Upper lobe of right lung (tissue), 1 donor: ENCODE measurements at regions not wholly inside any gene's neighbourhood (a gene's known extent, or its start where the extent isn't known, plus 50 kb on each side); places are given as distances from the start of the nearest gene placed in this dataset.

Experiments used
- ATAC-seq: fragments of 200-7000 bp; cut with Tn5 transposase; one replicate; pipeline ENCODE4 v1.9.1; 2020; ENCODE audit warnings: mild to moderate bottlenecking, moderate library complexity
- DNase-seq: peaks from one replicate; pipeline ENCODE4 v3.0.0-alpha.2; 2020
- H3K27ac ChIP-seq: fragments of 200-600 bp; one replicate; pipeline ENCODE4 v1.8.0; 2022
- H3K27me3 ChIP-seq: fragments of 200-600 bp; one replicate; pipeline ENCODE4 v1.8.0; 2022; ENCODE audit warnings: mild to moderate bottlenecking
- H3K36me3 ChIP-seq: fragments of 200-600 bp; one replicate; pipeline ENCODE4 v1.8.0; 2022
- H3K4me1 ChIP-seq: fragments of 200-600 bp; one replicate; pipeline ENCODE4 v1.8.0; 2022
- H3K4me3 ChIP-seq: fragments of 200-600 bp; one replicate; pipeline ENCODE4 v1.8.0; 2022; ENCODE audit warnings: mild to moderate bottlenecking
- H3K9me3 ChIP-seq: fragments of 200-600 bp; one replicate; pipeline ENCODE4 v1.8.0; 2022
- CTCF ChIP-seq: fragments of 200-600 bp; IDR thresholded peaks from one replicate; pipeline ENCODE4 v1.8.0; 2022; ENCODE audit warnings: antibody characterized with exemption
- intact Hi-C: fragments of 100-400 bp; cut with DNase I; formaldehyde crosslinking; loops from one replicate; pipeline ENCODE4 v1.11.0; 2022
- donor health status: DM: no; HTN: yes; CAD: no; lungs with severe emphysema.

GRCh38 chr1:34640654-34641401 lies 114.0 kb upstream of the GJB5 start:
- no peak overlapping the region for H3K27ac ChIP-seq
- no peak for ATAC-seq

GRCh38 chr1:34642679-34643078 lies 112.2 kb upstream of the GJB5 start:
- Histone ChIP-seq H3K27me3 (peaks cover 19% of the 10 kb centered on the region), H3K9me3 (no peaks in the 10 kb centered on the region), H3K4me3 (no peak overlapping the region), H3K36me3 (no peaks in the 10 kb centered on the region), H3K4me1 (no peaks in the 10 kb centered on the region), H3K27ac (no peak overlapping the region)
- TF ChIP-seq CTCF: no peak
- DNase-seq: no peak
- ATAC-seq: no peak
- intact Hi-C loops: no loop called here

More at GRCh38 chr1:34640654-34641401, 114.0 kb upstream of the GJB5 start:
- Histone ChIP-seq H3K9me3 (no peaks in the 10 kb centered on the region), H3K4me3 (no peak overlapping the region), H3K27me3 (peaks cover 4% of the 10 kb centered on the region), H3K4me1 (no peaks in the 10 kb centered on the region), H3K36me3 (no peaks in the 10 kb centered on the region)
- no peak for DNase-seq
- no peak for TF ChIP-seq CTCF
- intact Hi-C loops: no loop called here

GRCh38 chr1:34645109-34645688 lies 109.6 kb upstream of the GJB5 start:
- Histone ChIP-seq H3K27ac (no peak overlapping the region), H3K4me1 (no peaks in the 10 kb centered on the region), H3K4me3 (no peak overlapping the region), H3K27me3 (peaks cover 28% of the 10 kb centered on the region), H3K36me3 (no peaks in the 10 kb centered on the region), H3K9me3 (no peaks in the 10 kb centered on the region)
- TF ChIP-seq CTCF: no peak
- DNase-seq: no peak
- no peak for ATAC-seq
- intact Hi-C loops: no loop called here

GRCh38 chr1:34645919-34646318 lies 108.9 kb upstream of the GJB5 start:
- Histone ChIP-seq H3K4me3 (no peak overlapping the region), H3K27me3 (peaks cover 28% of the 10 kb centered on the region), H3K9me3 (no peaks in the 10 kb centered on the region), H3K27ac (no peak overlapping the region), H3K4me1 (no peaks in the 10 kb centered on the region), H3K36me3 (no peaks in the 10 kb centered on the region)
- no peak for DNase-seq
- intact Hi-C loops: no loop called here
- TF ChIP-seq CTCF: no peak
- no peak for ATAC-seq

- H3K27me3 ChIP-seq: peaks cover 40% of the 10 kb centered on the region
- no peak for DNase-seq
- no peak overlapping the region for H3K4me3 ChIP-seq
- no peak for ATAC-seq
- intact Hi-C loops: no loop called here
- no peak for TF ChIP-seq CTCF
- no peaks in the 10 kb centered on the region for H3K36me3 ChIP-seq
- no peaks in the 10 kb centered on the region for H3K4me1 ChIP-seq
- H3K9me3 ChIP-seq: no peaks in the 10 kb centered on the region
- H3K27ac ChIP-seq: no peak overlapping the region
Measured at GRCh38 chr1:34648501-34648900, 106.3 kb upstream of the GJB5 start.
